ENCODE measurements at regions not wholly inside any gene's neighbourhood (a gene's known extent, or its start where the extent isn't known, plus 50 kb on each side); places are given as distances from the start of the nearest gene placed in this dataset.

- ATAC-seq: no peak
- no peak overlapping the region for H3K4me3 ChIP-seq (ENCODE audit: low read depth in 2 of 2, low read length in 2 of 2)
- CTCF ChIA-PET: no interaction called here
- TF ChIP-seq TCF7L2 (IDR thresholded peaks at IDR 0.05; ENCODE audit: low read depth, low read length) (no peak), SIN3A (IDR thresholded peaks at IDR 0.05; ENCODE audit: borderline replicate concordance, insufficient read depth, low read depth, low read length) (no peak), POLR2AphosphoS5 (IDR thresholded peaks at IDR 0.05; ENCODE audit: low read depth, low read length) (no peak), CTCF (IDR thresholded peaks at IDR 0.05) (no peak), REST (IDR thresholded peaks at IDR 0.05; ENCODE audit: insufficient read depth in 1 of 2, low read depth in 2 of 2, low read length in 1 of 2) (no peak)
- no peaks in the 10 kb centered on the region for H3K4me1 ChIP-seq (ENCODE audit: control insufficient read depth, insufficient read depth, low read length)
- no peaks in the 10 kb centered on the region for H3K9me3 ChIP-seq (ENCODE audit: control insufficient read depth, insufficient read depth, low read depth, low read length)
- no peak for DNase-seq (ENCODE audit: low read depth, low spot score)
- no peak overlapping the region for H3K27ac ChIP-seq (ENCODE audit: low read length)
- H3K36me3 ChIP-seq (ENCODE audit: control insufficient read depth, insufficient read depth, low read length): no peaks in the 10 kb centered on the region
- POLR2A ChIA-PET: no interaction called here
- no peaks in the 10 kb centered on the region for H3K27me3 ChIP-seq (ENCODE audit: control insufficient read depth, insufficient read depth, low read length)
- in situ Hi-C loops (cut with HindIII; ENCODE audit: low pct_unique_long_range_greater_than_20kb, low sequenced_read_pairs) (no loop called here), intact Hi-C loops (cut with micrococcal nuclease; ENCODE audit: unreplicated experiment) (no loop called here)
- no TSS peak for BruUV-seq (replicated peaks)
Measured at GRCh38 chr2:217071416-217071815, 211.6 kb upstream of the TNP1 start.

- ChIA-PET POLR2A (no interaction called here), CTCF (no interaction called here)
- no peaks in the 10 kb centered on the region for H3K9me3 ChIP-seq (ENCODE audit: control insufficient read depth, insufficient read depth, low read depth, low read length)
- BruUV-seq (replicated peaks): no TSS peak
- H3K27me3 ChIP-seq (ENCODE audit: control insufficient read depth, insufficient read depth, low read length): no peaks in the 10 kb centered on the region
- TF ChIP-seq POLR2AphosphoS5 (IDR thresholded peaks at IDR 0.05; ENCODE audit: low read depth, low read length): no peak
- TF ChIP-seq REST (IDR thresholded peaks at IDR 0.05; ENCODE audit: insufficient read depth in 1 of 2, low read depth in 2 of 2, low read length in 1 of 2): no peak
- no peak for TF ChIP-seq SIN3A (IDR thresholded peaks at IDR 0.05; ENCODE audit: borderline replicate concordance, insufficient read depth, low read depth, low read length)
- no peak for TF ChIP-seq TCF7L2 (IDR thresholded peaks at IDR 0.05; ENCODE audit: low read depth, low read length)
- TF ChIP-seq CTCF (IDR thresholded peaks at IDR 0.05): no peak
- no peaks in the 10 kb centered on the region for H3K36me3 ChIP-seq (ENCODE audit: control insufficient read depth, insufficient read depth, low read length)
- ATAC-seq (no peak), DNase-seq (ENCODE audit: low read depth, low spot score) (no peak)
- in situ Hi-C loops (cut with HindIII; ENCODE audit: low pct_unique_long_range_greater_than_20kb, low sequenced_read_pairs): no loop called here
- intact Hi-C loops (cut with micrococcal nuclease; ENCODE audit: unreplicated experiment): no loop called here
- H3K4me3 ChIP-seq (ENCODE audit: low read depth in 2 of 2, low read length in 2 of 2): no peak overlapping the region
- H3K27ac ChIP-seq (ENCODE audit: low read length): no peak overlapping the region
- no peaks in the 10 kb centered on the region for H3K4me1 ChIP-seq (ENCODE audit: control insufficient read depth, insufficient read depth, low read length)
Measured at GRCh38 chr2:217070611-217071010, 210.7 kb upstream of the TNP1 start.

Measured in Panc1 (cell line).